Panc1 (cell line): ENCODE measurements at regions not wholly inside any gene's neighbourhood (a gene's known extent, or its start where the extent isn't known, plus 50 kb on each side); places are given as distances from the start of the nearest gene placed in this dataset.

Experiments used
- ATAC-seq: fragments of 200-7000 bp; cut with Tn5 transposase; 2 replicates; pipeline ENCODE4 v1.9.1; 2020; ENCODE audit warnings: mild to moderate bottlenecking, moderate library complexity
- BruUV-seq: library from RNA; stranded (reverse); fragments of 400-500 nt; replicated peaks from 2 replicates; lab custom pipeline; 2021; lab: Mats Ljungman, UMichigan
- CTCF ChIA-PET: fragments of 300-600 bp; sonication (Branson Sonifier 250); formaldehyde crosslinking; loops from one replicate; lab custom pipeline; 2022; ENCODE audit warnings: antibody characterized with exemption; lab: Charles Lee
- POLR2A ChIA-PET: fragments of 300-600 bp; sonication (Branson Sonifier 250); formaldehyde crosslinking; loops from one replicate; lab custom pipeline; 2022; ENCODE audit warnings: antibody characterized with exemption; lab: Charles Lee
- DNase-seq: peaks from one replicate; pipeline ENCODE4 v3.0.0-alpha.2; 2010; ENCODE audit warnings: low read depth, low spot score
- H3K27ac ChIP-seq: 2 replicates; pipeline ENCODE4 v1.5.1; 2011; ENCODE audit warnings: mild to moderate bottlenecking, low read length, inconsistent platforms
- H3K27me3 ChIP-seq: fragments of 200-500 bp; sonication (Bioruptor generic); 2 replicates; pipeline ENCODE4 v1.6.0; 2014; ENCODE audit warnings: low read length, inconsistent platforms; ENCODE audit not compliant: control insufficient read depth, insufficient read depth
- H3K36me3 ChIP-seq: fragments of 200-500 bp; sonication (Bioruptor generic); 2 replicates; pipeline ENCODE4 v1.5.1; 2014; ENCODE audit warnings: inconsistent platforms, mild to moderate bottlenecking, low read length, moderate library complexity; ENCODE audit not compliant: control insufficient read depth, insufficient read depth
- H3K4me1 ChIP-seq: 2 replicates; pipeline ENCODE4 v1.5.1; 2011; ENCODE audit warnings: inconsistent platforms, mild to moderate bottlenecking, low read length, moderate library complexity; ENCODE audit not compliant: control insufficient read depth, insufficient read depth
- H3K4me3 ChIP-seq, 2 experiments: 2 replicates each; pipeline ENCODE4 v1.5.1; 2011 to 2012; ENCODE audit warnings: low read depth in 2 of 2, low read length in 2 of 2, mild to moderate bottlenecking in 2 of 2, inconsistent platforms in 1 of 2, moderate library complexity in 1 of 2
- H3K9me3 ChIP-seq: fragments of 200-500 bp; sonication (Bioruptor generic); 2 replicates; pipeline ENCODE4 v1.5.1; 2014; ENCODE audit warnings: low read depth, mild to moderate bottlenecking, inconsistent platforms, low read length, moderate library complexity; ENCODE audit not compliant: control insufficient read depth, insufficient read depth
- POLR2AphosphoS5 ChIP-seq: IDR thresholded peaks from 2 replicates; pipeline ENCODE4 v1.6.1; 2012; ENCODE audit warnings: mild to moderate bottlenecking, low read depth, low read length, moderate library complexity
- SIN3A ChIP-seq: IDR thresholded peaks from 2 replicates; pipeline ENCODE4 v1.6.1; 2012; ENCODE audit warnings: low read depth, mild to moderate bottlenecking, low read length, moderate library complexity, borderline replicate concordance; ENCODE audit not compliant: insufficient read depth
- TCF7L2 ChIP-seq: IDR thresholded peaks from 2 replicates; pipeline ENCODE4 v1.6.1; 2011; ENCODE audit warnings: mild to moderate bottlenecking, low read depth, low read length, inconsistent platforms
- in situ Hi-C: cut with HindIII; loops from 2 replicates; pipeline ENCODE4 v1.10.0; 2016; ENCODE audit warnings: low sequenced_read_pairs, low pct_unique_long_range_greater_than_20kb
- intact Hi-C: fragments of 100-400 bp; cut with micrococcal nuclease; formaldehyde crosslinking; loops from one replicate; pipeline ENCODE4 v1.10.0; 2022; ENCODE audit not compliant: unreplicated experiment
- TF ChIP-seq, protein P1 (sequence below): fragments of 450-650 bp; IDR thresholded peaks from 2 replicates; pipeline ENCODE4 v1.5.1; 2017; ENCODE audit warnings: mild to moderate bottlenecking
- TF ChIP-seq, protein P2 (sequence below), 2 experiments: IDR thresholded peaks; 2 replicates each; pipeline ENCODE4 v1.6.1; 2011 to 2012; ENCODE audit warnings: low read depth in 2 of 2, control low read depth in 1 of 2, low read length in 1 of 2, mild to moderate bottlenecking in 1 of 2, moderate library complexity in 1 of 2; ENCODE audit not compliant: insufficient read depth in 1 of 2

DNA sequence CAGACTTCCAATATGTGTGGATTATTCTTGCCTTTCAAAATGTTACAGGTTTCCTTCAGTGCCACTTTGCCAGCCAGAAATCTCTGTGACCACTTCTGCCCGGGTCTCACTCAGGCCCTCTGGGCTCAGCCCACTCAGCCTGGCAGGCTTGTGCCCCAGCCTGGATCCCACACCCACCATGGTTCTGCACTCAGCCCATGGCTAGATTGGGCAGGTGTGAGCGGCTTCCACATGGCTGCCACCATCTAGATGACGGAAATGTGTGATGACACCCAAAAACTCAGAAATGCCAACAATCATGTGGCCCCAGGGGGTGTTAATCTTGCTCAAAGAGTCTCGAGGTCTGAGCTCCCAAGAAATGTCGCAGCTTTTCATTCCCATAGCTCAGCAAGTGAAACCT, 1097.5 kb upstream of the SLC39A10 start:
- POLR2A ChIA-PET = no interaction called here
- DNase-seq (no peak), ATAC-seq (no peak)
- TF ChIP-seq SIN3A (no peak), POLR2AphosphoS5 (no peak), TCF7L2 (no peak)
- TF ChIP-seq, protein P1, sequence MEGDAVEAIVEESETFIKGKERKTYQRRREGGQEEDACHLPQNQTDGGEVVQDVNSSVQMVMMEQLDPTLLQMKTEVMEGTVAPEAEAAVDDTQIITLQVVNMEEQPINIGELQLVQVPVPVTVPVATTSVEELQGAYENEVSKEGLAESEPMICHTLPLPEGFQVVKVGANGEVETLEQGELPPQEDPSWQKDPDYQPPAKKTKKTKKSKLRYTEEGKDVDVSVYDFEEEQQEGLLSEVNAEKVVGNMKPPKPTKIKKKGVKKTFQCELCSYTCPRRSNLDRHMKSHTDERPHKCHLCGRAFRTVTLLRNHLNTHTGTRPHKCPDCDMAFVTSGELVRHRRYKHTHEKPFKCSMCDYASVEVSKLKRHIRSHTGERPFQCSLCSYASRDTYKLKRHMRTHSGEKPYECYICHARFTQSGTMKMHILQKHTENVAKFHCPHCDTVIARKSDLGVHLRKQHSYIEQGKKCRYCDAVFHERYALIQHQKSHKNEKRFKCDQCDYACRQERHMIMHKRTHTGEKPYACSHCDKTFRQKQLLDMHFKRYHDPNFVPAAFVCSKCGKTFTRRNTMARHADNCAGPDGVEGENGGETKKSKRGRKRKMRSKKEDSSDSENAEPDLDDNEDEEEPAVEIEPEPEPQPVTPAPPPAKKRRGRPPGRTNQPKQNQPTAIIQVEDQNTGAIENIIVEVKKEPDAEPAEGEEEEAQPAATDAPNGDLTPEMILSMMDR = no peak
- TF ChIP-seq, protein P2, sequence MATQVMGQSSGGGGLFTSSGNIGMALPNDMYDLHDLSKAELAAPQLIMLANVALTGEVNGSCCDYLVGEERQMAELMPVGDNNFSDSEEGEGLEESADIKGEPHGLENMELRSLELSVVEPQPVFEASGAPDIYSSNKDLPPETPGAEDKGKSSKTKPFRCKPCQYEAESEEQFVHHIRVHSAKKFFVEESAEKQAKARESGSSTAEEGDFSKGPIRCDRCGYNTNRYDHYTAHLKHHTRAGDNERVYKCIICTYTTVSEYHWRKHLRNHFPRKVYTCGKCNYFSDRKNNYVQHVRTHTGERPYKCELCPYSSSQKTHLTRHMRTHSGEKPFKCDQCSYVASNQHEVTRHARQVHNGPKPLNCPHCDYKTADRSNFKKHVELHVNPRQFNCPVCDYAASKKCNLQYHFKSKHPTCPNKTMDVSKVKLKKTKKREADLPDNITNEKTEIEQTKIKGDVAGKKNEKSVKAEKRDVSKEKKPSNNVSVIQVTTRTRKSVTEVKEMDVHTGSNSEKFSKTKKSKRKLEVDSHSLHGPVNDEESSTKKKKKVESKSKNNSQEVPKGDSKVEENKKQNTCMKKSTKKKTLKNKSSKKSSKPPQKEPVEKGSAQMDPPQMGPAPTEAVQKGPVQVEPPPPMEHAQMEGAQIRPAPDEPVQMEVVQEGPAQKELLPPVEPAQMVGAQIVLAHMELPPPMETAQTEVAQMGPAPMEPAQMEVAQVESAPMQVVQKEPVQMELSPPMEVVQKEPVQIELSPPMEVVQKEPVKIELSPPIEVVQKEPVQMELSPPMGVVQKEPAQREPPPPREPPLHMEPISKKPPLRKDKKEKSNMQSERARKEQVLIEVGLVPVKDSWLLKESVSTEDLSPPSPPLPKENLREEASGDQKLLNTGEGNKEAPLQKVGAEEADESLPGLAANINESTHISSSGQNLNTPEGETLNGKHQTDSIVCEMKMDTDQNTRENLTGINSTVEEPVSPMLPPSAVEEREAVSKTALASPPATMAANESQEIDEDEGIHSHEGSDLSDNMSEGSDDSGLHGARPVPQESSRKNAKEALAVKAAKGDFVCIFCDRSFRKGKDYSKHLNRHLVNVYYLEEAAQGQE (IDR thresholded peaks at IDR 0.05; ENCODE audit: insufficient read depth in 1 of 2, low read depth in 2 of 2, low read length in 1 of 2) = no peak
- Histone ChIP-seq H3K27ac (no peak overlapping the region), H3K4me3 (no peak overlapping the region), H3K36me3 (no peaks in the 10 kb centered on the region), H3K27me3 (no peaks in the 10 kb centered on the region), H3K9me3 (no peaks in the 10 kb centered on the region), H3K4me1 (no peaks in the 10 kb centered on the region)
- CTCF ChIA-PET = no interaction called here
- no TSS peak for BruUV-seq
- in situ Hi-C loops (no loop called here), intact Hi-C loops (no loop called here)

DNA sequence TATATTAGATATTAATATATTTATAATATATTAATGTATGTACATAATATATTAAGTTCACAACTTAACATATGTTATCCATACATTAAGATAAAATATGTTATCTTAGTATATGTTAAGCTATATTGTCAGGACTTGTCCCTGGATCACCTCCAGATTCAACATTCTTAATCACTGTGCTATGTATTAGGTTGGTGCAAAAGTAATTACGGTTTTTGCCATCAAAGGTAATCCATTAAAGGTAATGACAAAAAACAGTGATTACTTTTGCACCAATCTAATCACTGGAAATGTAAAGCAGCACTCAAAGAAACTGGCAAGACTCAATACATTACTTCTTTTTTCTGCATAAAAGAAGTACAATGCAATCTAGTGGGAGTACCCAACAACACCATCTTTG, 1099.0 kb upstream of the SLC39A10 start:
- no peaks in the 10 kb centered on the region for H3K27me3 ChIP-seq
- intact Hi-C loops (no loop called here), in situ Hi-C loops (no loop called here)
- H3K27ac ChIP-seq = no peak overlapping the region
- no peaks in the 10 kb centered on the region for H3K9me3 ChIP-seq
- H3K4me1 ChIP-seq = no peaks in the 10 kb centered on the region
- H3K36me3 ChIP-seq = no peaks in the 10 kb centered on the region
- no peak for ATAC-seq
- no peak for DNase-seq
- TF ChIP-seq, protein P2 (IDR thresholded peaks at IDR 0.05; ENCODE audit: insufficient read depth in 1 of 2, low read depth in 2 of 2, low read length in 1 of 2) = no peak
- TF ChIP-seq, protein P1 = no peak
- TF ChIP-seq POLR2AphosphoS5 (no peak), SIN3A (no peak), TCF7L2 (no peak)
- POLR2A ChIA-PET = interaction anchor here (0.5 kb wide), 1 partner anchor 1102 kb away, joined by 3 read pairs; no protein-coding TSS in a partner anchor
- CTCF ChIA-PET = no interaction called here
- no TSS peak for BruUV-seq
- H3K4me3 ChIP-seq = no peak overlapping the region
